IPS-NIHi7 (cell line): ENCODE measurements at regions not wholly inside any gene's neighbourhood (a gene's known extent, or its start where the extent isn't known, plus 50 kb on each side); places are given as distances from the start of the nearest gene placed in this dataset.

Experiments used
- DNase-seq: peaks from one replicate; pipeline ENCODE4 v3.0.0; 2012; ENCODE audit warnings: mixed read lengths; ENCODE audit errors: extremely low spot score

DNA sequence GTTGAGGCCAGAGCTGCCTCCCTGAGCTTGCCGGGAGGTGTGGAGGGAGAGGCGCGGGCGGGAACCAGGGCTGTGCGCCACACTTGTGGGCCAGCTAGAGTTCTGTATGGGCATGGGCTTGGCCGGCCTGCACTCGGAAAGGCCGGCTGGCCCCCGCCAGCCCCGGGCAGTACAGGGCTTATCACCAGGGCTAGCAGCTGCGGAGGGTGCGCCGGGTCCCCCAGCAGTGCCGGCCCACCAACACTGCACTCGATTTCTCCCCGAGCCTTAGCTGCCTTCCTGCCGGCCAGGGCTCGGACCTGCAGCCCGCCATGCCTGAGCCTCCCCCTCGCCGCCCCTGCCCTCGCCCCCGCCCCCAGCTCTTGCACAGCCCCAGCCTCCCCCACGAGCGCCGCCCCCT, 472.7 kb downstream of the TFAP2A start:
- no peak for DNase-seq

DNA sequence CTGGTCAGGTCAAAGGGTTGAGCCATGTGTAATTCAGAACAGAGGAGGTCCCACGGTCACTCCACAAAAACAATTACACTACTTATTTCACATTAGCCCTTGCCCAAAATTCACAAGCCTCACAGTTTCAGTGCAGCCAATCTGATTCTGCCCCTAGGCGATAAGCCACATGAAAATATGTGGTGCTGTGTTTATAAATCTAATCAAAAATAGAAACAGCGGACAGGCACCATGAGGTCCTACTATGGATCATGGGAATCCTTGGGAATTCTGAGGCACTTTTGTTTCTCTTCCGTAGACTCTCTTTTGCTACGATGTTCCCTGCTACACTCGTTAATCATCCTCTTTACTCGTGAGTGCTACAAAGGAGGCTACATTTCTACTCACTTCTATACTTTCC, 476.1 kb downstream of the TFAP2A start:
- DNase-seq = no peak

DNA sequence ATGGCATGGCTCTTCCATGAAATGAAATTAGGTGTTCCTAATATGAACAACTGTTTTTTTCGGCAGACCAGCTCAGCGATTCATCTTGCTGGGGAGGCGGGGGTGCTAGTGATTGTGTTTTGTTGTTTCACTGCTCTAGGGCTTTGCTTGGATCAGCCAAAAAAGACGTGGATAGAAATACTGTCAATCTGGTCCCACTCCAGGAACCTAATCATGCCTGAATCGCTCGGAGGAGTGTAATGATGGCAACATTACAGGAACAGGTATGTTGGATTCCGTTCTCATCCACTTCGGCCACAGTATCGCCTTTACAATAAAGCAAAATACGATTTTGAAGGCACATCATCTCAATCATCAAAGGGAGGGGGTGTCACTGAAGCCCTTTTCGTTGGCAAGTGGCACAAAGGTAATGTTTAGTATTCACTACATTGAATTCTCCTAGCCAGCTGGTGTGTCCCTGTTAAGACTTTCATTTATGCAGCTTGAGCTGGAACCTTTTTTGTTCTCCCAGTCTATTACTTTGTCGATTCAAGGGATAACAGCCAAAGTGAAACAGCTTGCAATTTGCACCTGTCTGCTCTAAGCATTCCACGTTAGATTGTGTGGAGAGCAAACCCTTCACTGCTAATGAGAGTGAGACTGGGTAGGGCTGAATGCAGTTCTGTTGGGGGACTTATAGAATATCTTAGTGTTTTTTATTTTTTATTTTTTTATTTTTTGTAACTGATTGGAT, 477.7 kb downstream of the TFAP2A start:
- DNase-seq = no peak

DNA sequence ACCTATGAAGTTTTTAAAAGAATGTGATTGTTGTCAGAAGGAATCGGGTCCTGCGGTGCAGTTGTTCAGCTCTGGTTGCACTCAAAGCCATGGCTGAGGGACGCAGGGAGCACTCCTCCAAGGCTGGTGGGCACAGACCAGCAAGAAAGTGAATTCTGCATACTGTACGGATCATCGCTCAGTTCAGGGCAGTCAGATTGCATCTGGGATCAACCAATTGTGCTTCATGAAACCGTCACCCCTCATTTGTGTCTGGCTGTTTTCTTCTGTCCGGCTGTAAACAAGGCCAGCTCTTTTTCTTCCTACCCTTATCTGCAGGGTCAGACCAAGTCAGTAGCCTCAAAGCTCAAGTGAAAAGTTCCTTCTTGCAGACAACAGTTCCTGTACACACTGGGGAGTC, 478.3 kb downstream of the TFAP2A start:
- no peak for DNase-seq

DNA sequence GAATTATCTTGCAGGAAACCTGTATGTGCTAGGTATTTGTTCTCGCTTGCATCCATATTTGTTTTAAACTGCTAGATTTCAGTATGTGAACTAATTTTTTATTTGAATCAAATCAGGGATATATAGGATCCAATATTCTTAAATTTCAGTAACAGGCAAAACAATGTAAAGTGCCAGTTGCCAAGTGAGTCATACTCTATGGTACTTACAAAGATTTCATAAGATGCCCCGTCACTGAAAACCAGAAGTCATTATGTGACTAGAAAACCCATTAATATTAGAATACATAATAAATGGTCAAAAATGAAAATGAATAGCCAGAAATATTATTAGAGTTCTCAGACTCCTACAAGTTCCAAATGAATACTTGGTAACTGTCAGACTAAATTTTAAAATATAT, 481.2 kb downstream of the TFAP2A start:
- no peak for DNase-seq

DNA sequence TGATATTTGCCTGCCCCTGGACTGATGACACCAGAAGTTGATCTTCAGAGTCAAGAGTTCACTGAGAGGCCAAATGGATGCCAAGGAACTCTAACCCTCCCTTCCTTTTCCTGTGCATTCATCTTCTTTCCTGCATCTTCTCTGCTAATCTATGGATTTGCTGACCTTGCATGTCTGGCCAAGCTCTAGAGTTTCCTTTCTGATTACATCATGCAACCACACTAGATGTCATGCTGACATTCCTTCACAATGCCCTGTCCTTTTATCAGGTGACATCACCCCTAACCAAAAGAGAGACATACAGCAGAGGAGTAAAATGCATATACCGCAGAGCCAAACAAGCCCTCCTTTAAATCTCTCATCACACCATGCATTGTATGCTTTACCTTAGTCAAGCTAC, 487.6 kb downstream of the TFAP2A start:
- DNase-seq = no peak

DNA sequence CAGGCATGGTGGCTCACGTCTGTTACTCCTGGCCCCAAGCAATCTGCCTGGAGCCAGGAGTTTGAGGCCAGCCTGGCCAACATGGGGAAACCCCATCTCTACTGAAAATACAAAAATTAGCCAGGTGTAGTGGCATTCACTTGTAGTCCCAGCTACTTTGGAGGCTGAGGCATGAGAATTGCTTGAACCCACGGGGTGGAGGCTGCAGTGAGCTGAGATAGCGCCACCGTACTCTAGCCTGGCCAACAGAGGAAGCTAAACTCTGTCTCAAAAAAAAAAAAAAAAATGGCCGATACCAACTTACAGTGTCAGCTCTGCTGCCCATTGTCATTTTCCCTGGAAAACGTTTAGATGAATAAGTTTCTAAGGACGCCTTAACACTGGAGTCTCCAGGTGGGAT, 489.9 kb downstream of the TFAP2A start:
- DNase-seq = no peak

DNA sequence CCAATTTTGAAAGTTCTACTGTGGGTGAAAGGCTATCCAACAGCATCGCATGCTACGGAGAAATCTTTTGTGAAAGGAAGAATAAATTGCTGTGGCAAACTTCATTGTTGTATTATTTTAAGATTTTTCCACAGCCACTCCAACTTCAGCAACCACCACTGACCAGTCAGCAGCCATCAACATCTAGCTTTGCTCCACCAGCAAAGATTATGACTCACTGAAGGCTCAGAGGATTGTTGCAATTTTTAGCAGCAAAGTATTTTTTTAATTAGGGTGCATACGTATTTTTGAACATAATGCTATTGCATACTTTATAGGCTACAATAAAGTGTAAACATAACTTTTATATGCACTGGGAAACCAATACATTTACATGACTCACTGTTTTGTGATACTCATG, 493.5 kb downstream of the TFAP2A start:
- no peak for DNase-seq

DNA sequence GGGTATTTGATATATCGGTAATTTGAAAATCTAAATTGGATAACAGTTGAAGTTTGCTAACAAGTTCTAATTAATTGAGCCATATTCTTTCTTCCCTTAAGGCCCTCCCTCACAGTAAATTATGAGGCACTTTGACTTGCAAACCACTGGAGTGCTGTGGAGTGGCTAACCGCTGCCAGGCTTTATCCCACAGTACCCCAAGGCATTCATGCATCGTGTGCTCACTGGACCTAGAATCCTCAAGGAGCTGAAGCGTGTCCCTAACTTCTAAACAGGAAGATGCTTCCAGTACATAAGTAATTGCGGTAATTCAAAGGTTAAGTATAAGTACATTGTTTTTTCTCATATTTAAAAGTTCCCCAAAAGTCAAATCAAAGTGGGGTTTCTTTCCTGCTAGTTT, 499.9 kb downstream of the TFAP2A start:
- DNase-seq = no peak

DNA sequence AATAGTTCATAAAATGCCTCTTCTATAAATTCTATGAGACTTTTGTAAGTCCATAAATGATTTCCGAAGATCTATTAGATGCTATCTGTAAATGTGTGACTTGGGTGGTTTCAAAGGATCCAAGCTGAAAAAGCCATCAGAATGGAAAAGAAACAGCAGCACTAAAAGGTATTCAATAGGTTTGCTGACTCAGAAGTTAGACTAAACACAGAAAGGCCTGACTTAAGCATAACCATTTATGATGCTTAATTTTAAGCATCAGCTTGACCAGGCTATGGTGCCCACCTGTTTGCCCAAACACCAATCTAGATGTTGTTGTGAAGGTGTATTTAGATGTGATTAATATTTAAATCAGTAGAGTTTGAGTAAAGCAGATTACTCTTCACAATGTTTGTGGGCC, 513.5 kb downstream of the TFAP2A start:
- DNase-seq = no peak

DNA sequence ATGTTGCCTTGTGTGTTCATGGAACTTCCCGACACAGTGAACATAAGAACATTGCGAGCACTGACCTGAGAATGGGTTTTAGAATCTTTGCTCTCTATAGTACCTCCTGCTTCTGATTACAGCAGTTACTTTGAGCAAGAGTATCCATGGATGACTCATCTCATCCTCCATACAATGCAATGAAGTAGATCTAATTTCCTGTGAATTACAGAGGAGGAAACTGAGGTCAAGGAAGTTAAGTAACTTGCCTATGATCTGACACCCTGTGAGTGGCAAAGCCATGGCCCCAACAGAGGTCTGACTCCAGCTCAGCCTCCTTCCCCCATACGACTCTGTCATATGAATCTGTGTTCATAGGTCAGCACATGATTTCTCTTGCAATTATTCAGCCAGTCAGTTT, 518.1 kb downstream of the TFAP2A start:
- DNase-seq = no peak

DNA sequence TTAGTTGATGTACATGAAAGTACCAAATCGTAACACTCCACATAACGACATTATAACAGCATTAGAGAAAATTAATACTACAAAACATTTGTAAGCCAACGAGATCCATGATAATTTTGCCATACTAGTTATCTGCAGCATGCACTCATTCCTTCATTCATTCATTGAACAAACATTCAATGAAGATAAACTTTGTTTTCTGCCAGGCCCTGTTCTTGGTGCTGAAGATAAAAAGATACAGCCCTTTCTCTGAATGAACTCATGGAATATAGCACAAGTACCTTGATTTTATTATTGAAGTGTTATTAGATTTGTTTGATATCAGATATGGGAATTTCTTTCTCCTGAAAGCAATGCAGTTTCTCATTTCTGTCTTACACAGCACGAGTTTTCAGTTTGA, 524.0 kb downstream of the TFAP2A start:
- no peak for DNase-seq

DNA sequence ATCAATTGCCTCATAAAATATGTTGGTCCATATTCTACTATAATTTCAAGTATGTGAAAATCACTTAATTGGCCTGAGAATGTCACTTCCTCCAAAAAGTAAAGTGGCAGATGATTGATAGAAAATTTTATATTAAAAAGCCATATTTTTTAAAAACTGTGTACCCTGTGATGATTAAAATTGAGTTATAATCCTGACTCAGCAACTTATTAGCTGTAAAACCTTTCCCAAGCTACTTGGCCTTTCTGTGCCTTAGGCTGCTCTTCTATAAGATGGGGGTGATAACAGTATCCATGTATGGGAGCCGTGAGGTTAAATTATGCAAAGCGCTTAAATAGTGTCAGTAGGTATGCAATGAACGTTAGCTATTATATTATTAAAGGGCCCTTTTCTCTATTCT, 524.4 kb downstream of the TFAP2A start:
- no peak for DNase-seq

DNA sequence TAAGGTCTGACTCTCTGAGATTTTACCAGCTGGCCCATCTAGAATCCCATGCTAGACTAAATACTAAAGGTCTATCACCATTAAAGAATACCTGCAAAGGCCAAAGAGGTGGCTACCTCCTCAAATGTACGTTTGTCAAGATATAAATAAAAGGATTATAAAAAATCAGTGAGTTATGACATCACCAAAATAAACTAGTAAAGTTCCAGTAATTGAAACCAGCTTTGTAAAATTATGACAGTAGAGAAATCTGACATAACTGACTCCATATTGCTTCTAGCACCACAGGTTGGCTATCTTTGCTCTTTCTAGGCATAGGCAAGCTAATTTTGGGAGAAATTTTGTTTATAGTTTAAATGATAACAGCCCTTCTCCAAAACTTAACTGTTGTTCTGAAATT, 536.3 kb downstream of the TFAP2A start:
- DNase-seq = no peak

DNA sequence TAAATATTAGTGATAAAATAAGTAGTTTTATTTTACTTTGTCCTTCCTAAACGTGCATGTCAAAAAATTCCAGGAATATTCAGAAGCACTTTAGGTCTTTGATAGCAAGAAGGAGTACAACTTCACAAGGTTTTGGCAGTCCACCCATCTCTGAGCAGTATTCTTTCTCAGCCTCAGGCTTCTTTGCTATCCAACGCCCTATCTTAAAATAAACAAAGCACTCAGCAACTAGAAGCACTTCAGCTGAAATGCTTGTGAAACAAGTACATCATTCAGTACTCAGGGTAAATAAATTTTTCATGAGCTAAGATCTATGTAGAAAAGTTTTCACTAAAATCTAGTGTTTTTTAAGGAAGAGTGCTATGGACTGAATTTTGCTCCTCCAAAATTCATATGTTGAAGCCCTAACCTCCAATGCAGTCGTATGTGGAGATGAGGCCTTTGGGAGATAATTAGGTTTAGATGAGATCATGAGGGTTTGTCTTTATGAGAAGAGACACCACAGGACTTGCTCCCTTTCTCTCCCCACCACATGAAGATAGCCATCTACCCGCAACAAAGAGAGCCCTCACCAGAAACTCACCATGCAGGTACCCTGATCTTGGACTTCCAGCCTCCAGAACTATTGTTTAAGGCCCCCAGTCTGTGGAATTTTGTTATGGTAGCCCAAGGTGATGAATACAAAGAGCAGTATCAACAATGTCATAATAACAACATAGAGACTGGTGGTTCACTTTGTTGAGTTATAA, 539.1 kb downstream of the TFAP2A start:
- no peak for DNase-seq

DNA sequence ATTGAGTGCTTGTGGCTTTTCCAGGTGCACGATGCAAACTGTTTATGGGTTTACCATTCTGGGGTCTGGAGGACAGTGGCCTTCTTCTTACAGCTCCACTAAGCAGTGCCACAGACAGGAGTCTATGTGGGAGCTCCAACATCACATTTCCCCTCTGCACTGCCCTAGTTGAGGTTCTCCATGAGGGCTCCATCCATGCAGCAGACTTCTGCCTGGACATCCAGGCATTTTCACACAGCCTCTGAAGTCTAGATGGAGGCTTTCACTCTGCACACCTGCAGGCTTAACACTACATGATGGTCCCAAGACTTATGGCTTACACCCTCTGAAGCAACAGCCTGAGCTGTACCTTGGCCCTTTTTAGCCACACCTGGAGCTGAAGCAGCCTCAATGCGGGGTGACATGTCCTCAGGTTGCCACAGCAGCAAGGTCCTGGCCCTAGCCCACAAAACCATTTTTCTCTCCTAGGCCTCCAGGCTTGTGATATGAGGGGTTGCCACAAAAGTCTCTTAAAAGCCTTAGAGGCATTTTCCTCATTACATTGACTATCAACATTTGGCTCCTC, 552.2 kb downstream of the TFAP2A start:
- no peak for DNase-seq

DNA sequence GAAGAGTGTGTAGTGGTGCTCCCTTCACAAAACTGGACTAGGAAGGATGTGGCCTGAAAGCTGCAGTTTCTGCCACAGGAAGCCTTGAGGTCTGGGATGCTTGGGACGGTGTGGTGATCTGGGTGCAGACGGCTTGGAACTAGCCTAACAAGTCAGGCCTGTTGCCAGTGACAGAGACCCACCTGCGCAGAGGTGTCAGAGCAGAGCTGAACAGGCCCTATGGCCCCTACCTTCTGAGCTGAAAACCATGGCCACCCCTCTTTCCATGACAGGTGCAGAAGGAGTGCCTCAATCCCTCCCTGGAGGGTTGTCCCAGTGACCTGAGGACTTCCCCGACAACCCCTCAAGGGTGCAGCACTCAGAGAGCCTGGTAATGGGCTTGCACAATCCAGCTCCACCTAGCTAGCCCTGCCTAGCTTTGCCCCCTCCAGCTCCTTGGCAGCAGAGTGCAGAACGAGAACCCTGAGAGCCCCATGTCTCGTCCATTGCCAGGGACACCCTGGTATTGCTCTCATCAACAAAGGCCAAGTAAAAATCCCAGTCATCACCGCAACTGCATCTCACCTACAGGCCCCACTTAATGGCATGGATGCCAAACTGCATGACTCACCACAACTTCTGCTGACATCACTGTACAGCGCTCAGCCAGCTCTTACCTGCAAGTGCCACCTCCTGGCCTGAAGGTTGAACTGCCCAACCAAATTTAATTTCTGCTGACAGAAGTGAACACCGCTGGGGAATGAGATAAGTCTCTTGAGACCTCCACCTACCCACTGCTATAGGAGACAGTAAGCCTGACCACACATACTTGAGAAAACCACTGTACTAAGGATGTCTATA, 563.1 kb downstream of the TFAP2A start:
- DNase-seq = peak; percentile 79

DNA sequence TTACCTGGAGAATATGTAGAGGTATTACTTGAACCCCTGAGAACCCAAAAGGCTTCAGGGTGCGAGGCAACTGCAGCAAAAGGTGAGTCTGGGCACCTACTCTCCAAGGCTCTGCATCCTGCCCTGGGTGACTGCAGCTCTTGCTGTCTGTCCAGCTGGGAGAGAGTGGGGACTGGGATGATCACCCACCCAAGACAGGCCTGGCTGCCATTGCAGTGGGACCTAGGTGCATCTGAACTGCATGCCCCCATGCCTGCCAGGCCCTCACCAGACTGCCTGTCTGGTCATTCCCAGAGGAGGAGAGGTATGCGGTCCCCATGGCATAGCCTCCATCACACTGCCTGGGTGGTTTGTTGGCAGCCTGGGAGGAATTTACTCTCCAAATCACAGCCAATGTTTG, 563.9 kb downstream of the TFAP2A start:
- DNase-seq = no peak

DNA sequence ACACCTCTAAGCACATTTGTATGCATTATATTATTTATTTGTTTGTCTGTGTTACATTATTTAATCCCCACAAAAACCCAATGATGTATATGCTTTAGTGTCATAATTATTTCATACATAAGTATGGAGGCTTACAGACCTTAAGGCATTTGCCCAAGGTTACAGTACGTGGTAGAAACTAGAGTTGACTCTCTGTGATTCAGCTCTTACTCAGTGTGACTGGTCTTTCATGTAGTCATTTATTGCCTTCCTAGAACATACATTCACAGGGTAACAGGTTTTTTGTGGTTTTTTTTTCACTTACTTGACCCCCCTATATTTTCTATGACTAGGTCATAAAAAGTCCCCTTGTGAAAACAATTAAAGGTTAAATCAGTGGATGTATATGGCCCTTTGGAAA, 566.8 kb downstream of the TFAP2A start:
- DNase-seq = no peak

DNA sequence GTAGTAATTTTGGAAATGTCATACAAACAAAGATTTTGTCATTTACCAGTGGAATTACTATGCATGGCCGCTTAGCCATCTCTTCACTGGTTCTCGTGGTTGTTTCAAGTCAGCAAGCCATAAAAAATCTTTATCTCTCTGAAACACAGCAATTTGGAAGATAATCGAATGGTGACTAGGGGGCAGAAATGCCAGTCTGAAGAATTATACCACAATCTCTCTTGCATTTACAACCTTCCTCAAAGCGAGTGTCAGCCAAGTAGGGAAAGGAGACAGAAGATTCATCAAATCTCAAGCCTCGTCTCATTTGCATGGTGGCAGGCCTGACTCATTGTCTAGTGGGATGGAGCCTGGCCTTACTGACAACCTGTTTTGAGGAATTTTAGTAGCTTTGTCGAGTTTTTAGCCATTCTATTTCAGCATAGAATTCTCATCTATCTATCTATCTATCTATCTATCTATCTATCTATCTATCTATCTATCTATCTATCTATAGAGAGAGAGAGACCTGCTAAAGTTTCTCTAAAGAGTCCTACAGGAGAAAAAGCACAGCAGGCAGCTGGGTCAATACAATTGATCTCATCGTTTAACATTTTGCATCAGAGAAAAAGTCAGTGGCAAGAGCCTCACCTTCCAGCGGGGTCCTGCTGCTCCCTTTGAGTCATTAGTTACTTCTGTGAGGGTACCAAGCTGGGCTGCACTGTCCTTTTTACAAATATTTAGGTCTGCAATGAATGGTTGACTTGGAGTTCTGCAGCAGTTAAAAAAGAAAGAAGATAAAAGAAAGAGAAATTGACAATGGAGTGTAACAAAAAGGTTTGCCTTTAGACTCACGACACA, 572.8 kb downstream of the TFAP2A start:
- peak; percentile 15 for DNase-seq

DNA sequence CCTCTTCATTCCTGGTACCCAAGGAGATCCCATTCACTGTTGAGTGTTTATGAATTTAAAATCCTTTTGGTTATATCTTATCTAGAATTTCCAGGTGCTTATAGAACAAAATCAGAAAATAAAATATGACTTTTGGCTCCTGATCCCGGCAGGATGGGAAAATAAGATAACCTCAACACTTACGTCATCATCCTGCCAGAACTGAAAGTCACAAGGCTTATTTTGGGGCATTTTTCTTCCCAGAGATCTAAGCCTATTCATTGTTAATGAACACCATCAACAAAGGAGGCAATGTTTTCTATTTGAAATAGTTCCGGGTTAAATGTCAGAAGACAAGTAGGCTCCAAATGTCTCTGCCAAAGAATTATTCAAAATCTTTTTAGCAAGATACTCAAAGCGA, 580.6 kb downstream of the TFAP2A start:
- no peak for DNase-seq
